NT2/D1 (cell line): ENCODE measurements at regions not wholly inside any gene's neighbourhood (a gene's known extent, or its start where the extent isn't known, plus 50 kb on each side); places are given as distances from the start of the nearest gene placed in this dataset.

Experiments
- DNase-seq: peaks from one replicate; pipeline ENCODE4 v3.0.0-alpha.2; 2011; ENCODE audit warnings: low read depth, low spot score
- H3K27me3 ChIP-seq: 2 replicates; pipeline ENCODE4 v1.6.0; 2011; ENCODE audit warnings: mild to moderate bottlenecking; ENCODE audit not compliant: insufficient read length, insufficient read depth
- H3K36me3 ChIP-seq: 2 replicates; pipeline ENCODE4 v1.6.1; 2011; ENCODE audit warnings: mild to moderate bottlenecking, low read length, mixed read lengths; ENCODE audit not compliant: insufficient read depth, insufficient read length
- H3K4me1 ChIP-seq: 2 replicates; pipeline ENCODE4 v1.5.1; 2011; ENCODE audit not compliant: insufficient read depth, insufficient read length
- H3K4me3 ChIP-seq: 2 replicates; pipeline ENCODE4 v1.5.1; 2011; ENCODE audit warnings: low read depth; ENCODE audit not compliant: insufficient read length
- H3K9ac ChIP-seq: 2 replicates; pipeline ENCODE4 v1.6.0; 2011; ENCODE audit warnings: low read depth; ENCODE audit not compliant: insufficient read length
- H3K9me3 ChIP-seq: 2 replicates; pipeline ENCODE4 v1.5.1; 2011; ENCODE audit warnings: mild to moderate bottlenecking, low read length; ENCODE audit not compliant: insufficient read depth
- SUZ12 ChIP-seq: IDR thresholded peaks from 2 replicates; pipeline ENCODE4 v1.6.1; 2011; ENCODE audit not compliant: insufficient read length, insufficient read depth; ENCODE audit errors: extremely low read depth
- YY1 ChIP-seq: IDR thresholded peaks from 2 replicates; pipeline ENCODE4 v1.6.1; 2011; ENCODE audit not compliant: insufficient read length, insufficient read depth
- ZNF274 ChIP-seq: IDR thresholded peaks from 2 replicates; pipeline ENCODE4 v1.6.1; 2011; ENCODE audit warnings: mild to moderate bottlenecking, low read depth, low read length

DNA sequence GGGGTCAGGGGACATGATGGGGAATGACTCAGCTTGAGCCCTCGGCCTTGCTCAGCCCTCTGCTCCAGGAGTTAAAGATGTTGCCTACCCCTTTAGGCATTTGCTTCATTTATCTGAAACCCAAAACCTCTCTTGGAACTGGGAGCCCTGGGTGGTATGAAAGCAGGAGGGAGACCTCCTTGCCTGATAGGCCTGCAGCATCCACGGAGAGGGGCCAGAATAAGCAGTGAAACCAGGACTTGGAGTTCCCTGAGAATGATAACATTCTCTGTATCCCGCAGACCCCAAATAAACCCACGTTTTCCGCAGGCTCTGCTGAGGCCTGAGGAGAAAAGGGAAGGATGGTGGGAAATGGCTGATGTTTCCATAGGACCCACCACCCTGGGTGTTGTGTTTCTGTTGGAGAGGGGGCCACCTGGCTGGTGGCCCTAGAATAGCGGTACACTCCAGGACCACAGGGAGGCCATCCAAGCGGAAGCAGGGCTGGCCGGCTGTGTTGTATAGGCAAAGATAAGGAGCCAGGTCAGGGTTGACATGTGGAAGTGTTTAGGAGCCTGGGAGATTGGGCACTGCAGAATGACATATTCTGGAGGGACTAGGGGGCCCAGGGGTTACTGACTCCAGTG, 77.4 kb downstream of the FOXD2 start:
- Histone ChIP-seq H3K4me3 (no peak overlapping the region), H3K9ac (no peak overlapping the region), H3K9me3 (peaks cover 19% of the 10 kb centered on the region), H3K4me1 (no peaks in the 10 kb centered on the region), H3K36me3 (no peaks in the 10 kb centered on the region), H3K27me3 (peaks cover 22% of the 10 kb centered on the region)
- no peak for TF ChIP-seq ZNF274
- no peak for TF ChIP-seq SUZ12
- TF ChIP-seq YY1 = no peak
- DNase-seq = no peak

DNA sequence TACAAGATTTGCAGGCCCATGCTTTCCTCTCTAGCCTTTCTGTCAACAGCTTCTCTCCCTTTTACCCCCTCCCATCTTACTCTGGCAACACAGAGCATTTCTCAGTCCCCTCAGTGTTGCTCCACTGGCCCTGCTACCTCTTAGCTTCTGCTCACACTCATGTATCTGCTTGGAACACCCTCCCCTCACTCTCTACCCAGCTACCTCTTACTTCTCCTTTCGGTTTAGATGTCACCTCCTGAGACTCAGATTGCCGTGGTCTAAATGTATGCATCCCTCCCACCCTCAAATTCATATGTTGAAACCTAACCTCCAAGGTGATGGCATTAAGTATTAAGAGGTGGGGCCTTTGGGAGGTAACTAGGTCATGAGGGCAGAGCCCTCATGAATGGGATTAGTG, 80.1 kb downstream of the FOXD2 start:
- Histone ChIP-seq H3K4me1 (no peaks in the 10 kb centered on the region), H3K27me3 (peaks cover 18% of the 10 kb centered on the region), H3K36me3 (no peaks in the 10 kb centered on the region), H3K9ac (no peak overlapping the region), H3K4me3 (no peak overlapping the region), H3K9me3 (peaks cover 19% of the 10 kb centered on the region)
- no peak for TF ChIP-seq SUZ12
- TF ChIP-seq ZNF274 = no peak
- no peak for TF ChIP-seq YY1
- no peak for DNase-seq

DNA sequence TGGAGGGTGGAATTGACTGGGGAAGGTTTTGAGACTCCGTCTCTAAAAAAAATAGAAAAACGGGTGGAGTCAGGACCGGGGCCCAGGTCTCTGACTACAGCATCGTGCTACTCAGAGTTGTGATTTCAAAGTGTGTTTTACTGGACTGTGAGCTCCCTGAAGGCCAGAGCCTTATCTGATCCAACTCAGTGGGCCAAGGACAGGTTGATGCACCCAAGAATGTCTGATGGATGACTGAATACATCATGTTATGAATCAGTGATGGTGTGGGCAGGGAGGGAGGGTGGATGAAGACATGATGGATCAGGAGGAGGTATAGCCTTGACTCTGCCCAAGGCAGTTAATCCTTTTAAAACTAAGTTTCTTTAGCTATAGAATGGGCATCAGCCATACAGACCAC, 81.6 kb downstream of the FOXD2 start:
- Histone ChIP-seq H3K36me3 (no peaks in the 10 kb centered on the region), H3K9me3 (peaks cover 4% of the 10 kb centered on the region), H3K4me1 (peaks cover 3% of the 10 kb centered on the region), H3K4me3 (no peak overlapping the region), H3K27me3 (peaks cover 16% of the 10 kb centered on the region), H3K9ac (no peak overlapping the region)
- no peak for TF ChIP-seq YY1
- TF ChIP-seq SUZ12 = no peak
- TF ChIP-seq ZNF274 = no peak
- no peak for DNase-seq

DNA sequence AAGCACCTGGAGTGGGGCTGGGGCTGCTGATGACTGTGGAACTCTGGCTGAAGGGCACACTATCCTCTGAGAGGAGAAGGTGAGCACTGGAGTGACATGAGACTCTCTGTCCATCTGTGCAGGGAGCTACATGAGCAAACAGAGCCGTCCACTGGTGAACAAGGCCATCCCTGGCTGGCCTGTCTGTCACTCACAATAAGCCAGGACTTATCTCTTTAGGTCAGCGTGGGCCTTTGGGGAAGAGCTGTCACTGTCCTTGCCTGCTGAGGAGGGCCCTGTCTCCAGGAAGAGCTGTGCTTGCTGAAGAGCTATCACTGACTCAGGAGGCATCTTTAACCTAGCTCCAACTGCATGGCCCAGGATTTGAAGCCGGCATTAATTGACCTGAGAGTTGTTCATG, 82.1 kb downstream of the FOXD2 start:
- Histone ChIP-seq H3K36me3 (no peaks in the 10 kb centered on the region), H3K9me3 (no peaks in the 10 kb centered on the region; the same call in 1 of the 2 replicates), H3K9ac (no peak overlapping the region), H3K27me3 (peaks cover 16% of the 10 kb centered on the region), H3K4me3 (no peak overlapping the region), H3K4me1 (peaks cover 3% of the 10 kb centered on the region)
- no peak for TF ChIP-seq ZNF274
- TF ChIP-seq SUZ12 = no peak
- TF ChIP-seq YY1 = no peak
- no peak for DNase-seq

DNA sequence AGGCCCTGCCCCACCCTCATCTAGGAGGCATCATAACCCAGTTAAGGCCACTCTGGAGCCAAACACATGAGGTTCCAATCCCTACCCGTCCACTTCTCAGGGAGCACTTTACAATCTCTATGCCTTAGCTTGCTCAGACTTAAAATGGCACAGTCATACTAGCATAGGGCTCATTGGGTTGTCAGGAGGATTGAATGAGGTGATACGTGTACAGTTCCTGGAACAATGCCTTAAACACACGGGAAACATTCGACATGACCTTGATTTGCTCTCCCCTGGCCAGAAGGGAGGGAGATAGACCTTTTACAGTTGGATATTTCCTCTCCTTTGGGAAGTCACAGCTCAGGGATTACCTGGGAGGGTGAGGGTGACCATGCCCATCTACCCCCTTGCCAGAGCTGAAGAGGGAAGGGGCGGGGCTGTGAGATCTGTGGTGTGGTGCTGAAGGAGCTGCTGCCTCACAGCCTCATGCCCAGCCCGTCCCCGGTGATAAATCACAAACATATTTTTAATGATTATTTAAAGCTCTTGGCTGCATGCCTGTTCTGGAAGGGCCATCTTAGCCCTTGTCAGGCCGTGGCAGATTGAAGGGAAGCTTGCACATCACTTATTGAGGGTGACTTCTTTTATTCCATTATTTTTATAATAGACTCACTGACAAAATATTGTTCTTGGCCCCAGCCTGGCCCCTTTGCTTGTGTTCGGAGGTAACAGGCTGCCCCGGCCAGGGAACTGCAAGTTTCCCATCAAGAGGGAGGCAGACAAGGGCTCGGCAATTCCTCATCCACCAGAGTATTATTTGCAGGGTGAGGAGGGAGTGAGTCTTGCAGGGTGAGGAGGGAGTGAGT, 83.4 kb downstream of the FOXD2 start:
- H3K27me3 ChIP-seq = peaks cover 16% of the 10 kb centered on the region
- no peaks in the 10 kb centered on the region for H3K36me3 ChIP-seq
- peaks cover 6% of the 10 kb centered on the region; the same call in 1 of the 2 replicates for H3K9me3 ChIP-seq
- no peak for TF ChIP-seq SUZ12
- TF ChIP-seq YY1 = no peak
- no peak for TF ChIP-seq ZNF274
- no peak overlapping the region for H3K4me3 ChIP-seq
- peaks cover 3% of the 10 kb centered on the region for H3K4me1 ChIP-seq
- DNase-seq = no peak
- no peak overlapping the region for H3K9ac ChIP-seq

DNA sequence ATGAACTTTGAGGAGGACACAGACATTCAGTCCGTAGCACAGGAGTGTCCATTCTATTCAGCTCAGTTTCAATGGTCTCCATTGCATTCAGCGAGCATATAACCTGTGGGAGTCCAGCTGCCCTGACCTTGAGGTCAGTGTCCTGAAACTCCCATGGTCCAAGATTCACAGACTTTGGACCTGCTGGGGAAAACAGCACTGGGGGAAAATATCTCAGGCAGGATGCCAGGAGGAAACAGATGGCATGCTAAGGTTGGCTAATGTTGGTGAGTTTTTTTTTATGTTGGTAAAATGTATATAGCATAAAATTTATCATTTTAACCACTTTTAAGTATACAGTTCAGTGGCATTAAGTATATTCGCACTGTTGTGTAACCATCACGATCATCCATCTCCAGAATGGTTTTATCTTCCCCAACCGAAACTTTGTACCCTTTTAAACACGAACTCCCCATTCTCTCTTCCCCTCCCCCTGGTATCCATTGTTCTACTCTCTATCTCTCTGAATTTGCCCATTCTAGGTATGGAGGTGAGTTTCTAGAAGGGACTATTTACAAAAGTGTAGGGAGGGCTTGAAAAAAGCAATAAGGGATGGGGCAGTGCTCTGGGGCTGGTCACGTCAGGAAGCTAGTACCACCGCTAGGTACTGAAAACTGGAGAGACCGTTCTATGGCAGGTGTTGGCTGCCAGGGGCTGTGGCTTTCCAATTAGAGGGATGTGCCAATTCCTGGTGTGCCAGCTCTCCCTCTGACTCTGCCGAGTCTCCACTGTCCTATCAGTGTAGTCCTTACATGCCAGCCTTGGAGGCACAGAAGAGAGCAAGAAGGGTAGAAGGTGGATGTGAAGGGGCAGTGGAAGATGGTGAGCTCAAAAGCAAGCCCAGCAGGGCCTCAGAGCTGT, 85.3 kb downstream of the FOXD2 start:
- peaks cover 3% of the 10 kb centered on the region for H3K4me1 ChIP-seq

DNA sequence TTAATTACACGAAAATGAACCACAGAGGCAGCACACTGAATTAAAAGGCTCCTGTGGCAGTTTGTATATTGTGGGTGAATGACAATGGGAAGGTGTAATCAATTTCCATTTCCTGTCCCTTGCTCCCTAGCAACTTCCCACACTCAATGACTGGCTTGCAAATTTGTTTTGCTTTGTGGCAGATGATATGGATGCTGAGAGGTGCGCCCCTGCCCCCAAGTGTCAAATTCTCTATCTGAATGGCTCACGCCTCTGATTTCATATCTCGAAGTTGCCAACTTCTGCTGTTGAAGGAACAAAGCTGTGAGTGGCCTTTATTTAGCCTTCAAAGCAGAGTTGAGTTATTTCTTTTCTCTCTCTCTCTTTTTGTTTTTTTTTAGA, 86.0 kb downstream of the FOXD2 start:
- no peak overlapping the region for H3K4me3 ChIP-seq
- H3K4me1 ChIP-seq = peaks cover 3% of the 10 kb centered on the region
- peaks cover 7% of the 10 kb centered on the region for H3K27me3 ChIP-seq
- no peak for DNase-seq
- H3K36me3 ChIP-seq = no peaks in the 10 kb centered on the region
- TF ChIP-seq YY1 (no peak), ZNF274 (no peak), SUZ12 (no peak)
- H3K9ac ChIP-seq = no peak overlapping the region
- H3K9me3 ChIP-seq = peaks cover 26% of the 10 kb centered on the region

More for the DNA sequence above, 85.3 kb downstream of the FOXD2 start:
- H3K9me3 ChIP-seq = peaks cover 20% of the 10 kb centered on the region
- H3K9ac ChIP-seq = no peak overlapping the region
- H3K36me3 ChIP-seq = no peaks in the 10 kb centered on the region
- no peak overlapping the region for H3K4me3 ChIP-seq
- peaks cover 7% of the 10 kb centered on the region for H3K27me3 ChIP-seq
- no peak for TF ChIP-seq SUZ12
- no peak for DNase-seq
